ENCODE measurements at regions not wholly inside any gene's neighbourhood (a gene's known extent, or its start where the extent isn't known, plus 50 kb on each side); places are given as distances from the start of the nearest gene placed in this dataset.
A peak's percentile ranks its signal among the peaks of the same experiment; 100 is the strongest.
"Not testable (repeated sequence)": the region's sequence is repeated elsewhere in the genome, so short reads cannot be mapped to it uniquely, and the experiment has no call there.

GRCh38 chr11:89545691-89546090 is 54.5 kb upstream of the NOX4 start:
- TF ChIP-seq TAF1 (IDR thresholded peaks at IDR 0.05; ENCODE audit: low read depth, low read length) (no peak), POU2F2 (IDR thresholded peaks at IDR 0.05; ENCODE audit: low read depth, low read length) (no peak), SPI1 (IDR thresholded peaks at IDR 0.05; ENCODE audit: low read depth, low read length) (no peak), POLR2AphosphoS5 (IDR thresholded peaks at IDR 0.05; ENCODE audit: low read depth, low read length) (no peak), PAX5 (IDR thresholded peaks at IDR 0.05; ENCODE audit: insufficient read depth, low read length, severe bottlenecking) (no peak), POLR2A (IDR thresholded peaks at IDR 0.05; ENCODE audit: low read depth, low read length) (no peak)
- FAIRE-seq, result no peak
- DNase-seq (ENCODE audit: insufficient read length, low spot score), result no peak

- not testable (repeated sequence) for FAIRE-seq; DNase-seq (ENCODE audit: insufficient read length, low spot score)
Observed at GRCh38 chr11:89555781-89556180, 64.6 kb upstream of the NOX4 start.

GRCh38 chr11:89556731-89557707 is 65.8 kb upstream of the NOX4 start:
- FAIRE-seq; DNase-seq (ENCODE audit: insufficient read length, low spot score): not testable (repeated sequence)

GRCh38 chr11:89560598-89560997 is 69.4 kb upstream of the NOX4 start:
- FAIRE-seq; DNase-seq (ENCODE audit: insufficient read length, low spot score): not testable (repeated sequence)

- DNase-seq (ENCODE audit: insufficient read length, low spot score); FAIRE-seq: not testable (repeated sequence)
Observed at GRCh38 chr11:89562731-89563130, 71.6 kb upstream of the NOX4 start.

- no peak for DNase-seq (ENCODE audit: insufficient read length, low spot score)
- FAIRE-seq, result no peak
- TF ChIP-seq POLR2AphosphoS5 (IDR thresholded peaks at IDR 0.05; ENCODE audit: low read depth, low read length), result no peak
- TF ChIP-seq POU2F2 (IDR thresholded peaks at IDR 0.05; ENCODE audit: low read depth, low read length), result no peak
- no peak for TF ChIP-seq POLR2A (IDR thresholded peaks at IDR 0.05; ENCODE audit: low read depth, low read length)
- TF ChIP-seq PAX5 (IDR thresholded peaks at IDR 0.05; ENCODE audit: insufficient read depth, low read length, severe bottlenecking), result no peak
- TF ChIP-seq TAF1 (IDR thresholded peaks at IDR 0.05; ENCODE audit: low read depth, low read length), result no peak
- no peak for TF ChIP-seq SPI1 (IDR thresholded peaks at IDR 0.05; ENCODE audit: low read depth, low read length)
Observed at GRCh38 chr11:89566972-89567371, 75.8 kb upstream of the NOX4 start.

- DNase-seq (ENCODE audit: insufficient read length, low spot score); FAIRE-seq: not testable (repeated sequence)
Observed at GRCh38 chr11:89569387-89569786, 78.2 kb upstream of the NOX4 start.

- FAIRE-seq; DNase-seq (ENCODE audit: insufficient read length, low spot score): not testable (repeated sequence)
Observed at GRCh38 chr11:89571706-89572105, 80.5 kb upstream of the NOX4 start.

- FAIRE-seq, result not testable (repeated sequence)
Observed at GRCh38 chr11:89575846-89576245, 84.7 kb upstream of the NOX4 start.

GRCh38 chr11:89577428-89577827 is 86.3 kb upstream of the NOX4 start:
- not testable (repeated sequence) for DNase-seq (ENCODE audit: insufficient read length, low spot score); FAIRE-seq

More at GRCh38 chr11:89575846-89576245, 84.7 kb upstream of the NOX4 start:
- DNase-seq (ENCODE audit: insufficient read length, low spot score), result not testable (repeated sequence)

- no peak for DNase-seq (ENCODE audit: insufficient read length, low spot score)
- TF ChIP-seq PAX5 (IDR thresholded peaks at IDR 0.05; ENCODE audit: insufficient read depth, low read length, severe bottlenecking) (no peak), POLR2A (IDR thresholded peaks at IDR 0.05; ENCODE audit: low read depth, low read length) (no peak), POLR2AphosphoS5 (IDR thresholded peaks at IDR 0.05; ENCODE audit: low read depth, low read length) (no peak), SPI1 (IDR thresholded peaks at IDR 0.05; ENCODE audit: low read depth, low read length) (no peak), TAF1 (IDR thresholded peaks at IDR 0.05; ENCODE audit: low read depth, low read length) (no peak), POU2F2 (IDR thresholded peaks at IDR 0.05; ENCODE audit: low read depth, low read length) (no peak)
- no peak for FAIRE-seq
Observed at GRCh38 chr11:89583580-89583979, 92.4 kb upstream of the NOX4 start.

- not testable (repeated sequence) for FAIRE-seq
Observed at GRCh38 chr11:89585046-89585445, 93.9 kb upstream of the NOX4 start.

GRCh38 chr11:89585471-89585870 is 94.3 kb upstream of the NOX4 start:
- FAIRE-seq; DNase-seq (ENCODE audit: insufficient read length, low spot score): not testable (repeated sequence)

More at GRCh38 chr11:89585046-89585445, 93.9 kb upstream of the NOX4 start:
- DNase-seq (ENCODE audit: insufficient read length, low spot score), result not testable (repeated sequence)

- DNase-seq (ENCODE audit: insufficient read length, low spot score); FAIRE-seq: not testable (repeated sequence)
Observed at GRCh38 chr11:89589413-89589812, 98.2 kb upstream of the NOX4 start.

GRCh38 chr11:89590008-89590632 is 98.9 kb upstream of the NOX4 start:
- FAIRE-seq, result peak; percentile 72

GRCh38 chr11:89601263-89601662 is 108.8 kb upstream of the TRIM77 start:
- FAIRE-seq; DNase-seq (ENCODE audit: insufficient read length, low spot score): not testable (repeated sequence)

More at GRCh38 chr11:89590008-89590632, 98.9 kb upstream of the NOX4 start:
- DNase-seq (ENCODE audit: insufficient read length, low spot score), result not testable (repeated sequence)
